Embryonic facial prominence (tissue), 1 donor: ENCODE measurements at regions not wholly inside any gene's neighbourhood (a gene's known extent, or its start where the extent isn't known, plus 50 kb on each side); places are given as distances from the start of the nearest gene placed in this dataset.
"Not testable (repeated sequence)": the region's sequence is repeated elsewhere in the genome, so short reads cannot be mapped to it uniquely, and the experiment has no call there.

Experiments
- DNase-seq: peaks from one replicate; pipeline ENCODE4 v3.0.0-alpha.2; 2016; ENCODE audit errors: extremely low spot score

DNA sequence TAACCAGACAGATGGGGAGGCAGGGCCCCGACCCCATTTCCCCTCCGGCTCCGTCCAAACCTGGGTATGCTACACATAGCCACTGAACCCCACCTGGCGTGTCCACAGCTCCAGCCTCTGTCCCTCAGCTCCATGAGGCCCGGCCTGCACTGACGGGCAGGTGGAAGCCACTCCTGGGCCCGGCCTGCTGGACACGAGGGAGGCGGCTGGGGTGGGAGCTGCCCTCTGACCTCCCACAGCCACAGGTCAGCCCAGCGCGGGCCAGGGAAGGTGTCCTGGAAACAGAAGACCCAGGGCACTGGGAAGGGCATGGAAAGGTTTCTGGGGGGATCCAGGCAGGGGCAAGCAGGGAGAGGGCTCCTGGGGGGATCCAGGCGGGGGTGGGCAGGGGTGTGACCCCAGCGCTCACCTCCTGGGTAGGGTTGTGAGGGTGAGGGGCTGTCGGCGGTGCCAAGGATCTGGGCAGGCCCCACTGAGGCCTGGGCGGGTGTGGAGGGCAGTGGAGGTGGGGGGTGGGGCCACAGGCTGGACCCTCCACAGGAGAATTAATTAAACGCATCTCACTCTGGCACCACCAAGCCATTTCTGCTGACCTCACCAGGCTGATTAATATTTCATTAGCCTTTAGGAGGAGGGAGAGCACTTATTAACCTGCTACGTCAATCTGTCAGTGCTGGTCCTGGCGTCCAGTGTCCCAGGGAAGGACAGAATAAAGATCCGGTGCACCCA, 108.9 kb downstream of the UNCX start:
- no peak for DNase-seq

DNA sequence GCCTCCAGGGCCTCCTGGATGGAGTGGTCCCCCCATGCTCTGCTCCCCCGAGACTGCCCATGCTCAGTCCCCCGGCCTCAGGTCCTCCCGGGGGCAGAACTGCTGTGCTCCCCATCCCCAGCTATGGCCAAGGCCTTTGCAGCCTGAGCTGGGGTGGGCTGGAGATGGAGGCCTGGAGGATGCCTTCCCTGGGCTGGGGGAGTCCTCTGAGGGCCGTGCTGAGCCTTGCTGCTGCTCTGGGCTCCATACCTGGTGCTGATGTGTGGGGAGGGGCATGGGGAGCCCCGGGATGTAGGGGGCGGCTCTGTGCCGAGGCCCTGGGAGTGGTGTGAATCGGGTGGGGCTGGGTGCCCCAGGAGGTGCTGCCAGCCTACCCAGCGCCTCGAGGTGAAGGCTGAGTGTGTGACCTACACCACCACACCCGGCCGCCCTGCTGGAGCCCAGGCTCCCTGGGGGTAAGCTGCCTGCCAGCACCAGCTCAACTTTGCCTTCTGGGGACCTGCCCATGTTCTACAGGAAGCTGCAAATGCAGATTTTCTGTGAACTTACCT, 109.5 kb downstream of the UNCX start:
- no peak for DNase-seq

DNA sequence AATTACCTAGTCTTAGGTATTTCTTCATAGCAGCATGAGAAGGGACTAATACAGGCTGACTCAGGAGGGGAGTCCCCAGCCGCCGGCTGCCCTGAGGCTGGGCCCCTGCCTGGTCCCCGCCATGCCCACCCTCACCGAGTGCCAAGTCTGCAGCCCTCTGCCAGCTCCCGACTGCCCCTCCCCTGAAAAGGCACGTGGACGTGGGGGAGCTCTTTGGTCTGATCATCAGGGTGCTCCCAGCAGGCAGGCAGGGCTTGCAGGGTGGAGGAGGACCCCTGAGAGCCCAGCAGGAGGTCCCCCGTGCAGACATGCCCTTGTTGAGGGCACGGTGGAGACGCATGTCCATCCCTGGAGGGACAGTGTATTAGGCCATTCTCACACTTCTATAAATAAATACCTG, 110.9 kb downstream of the UNCX start:
- DNase-seq: no peak

DNA sequence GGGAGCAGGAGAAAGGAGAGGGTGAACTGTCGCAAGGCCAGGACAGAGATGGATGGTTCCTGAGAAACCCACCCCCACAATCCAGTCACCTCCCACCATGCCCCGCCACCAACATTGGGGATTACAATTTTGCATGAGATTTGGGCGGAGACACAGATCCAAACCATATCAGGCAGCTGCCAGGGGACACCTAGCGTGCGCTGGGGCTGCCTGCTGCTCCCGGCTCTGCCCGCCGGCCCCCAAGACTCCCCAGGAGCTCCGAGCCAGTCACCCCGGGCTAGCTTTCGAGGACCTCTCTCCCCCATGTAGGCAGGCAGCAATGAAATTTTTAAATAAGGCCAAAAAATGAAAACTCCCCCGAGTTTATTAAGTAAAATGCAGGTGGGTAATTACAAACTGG, 111.7 kb downstream of the UNCX start:
- DNase-seq: no peak

DNA sequence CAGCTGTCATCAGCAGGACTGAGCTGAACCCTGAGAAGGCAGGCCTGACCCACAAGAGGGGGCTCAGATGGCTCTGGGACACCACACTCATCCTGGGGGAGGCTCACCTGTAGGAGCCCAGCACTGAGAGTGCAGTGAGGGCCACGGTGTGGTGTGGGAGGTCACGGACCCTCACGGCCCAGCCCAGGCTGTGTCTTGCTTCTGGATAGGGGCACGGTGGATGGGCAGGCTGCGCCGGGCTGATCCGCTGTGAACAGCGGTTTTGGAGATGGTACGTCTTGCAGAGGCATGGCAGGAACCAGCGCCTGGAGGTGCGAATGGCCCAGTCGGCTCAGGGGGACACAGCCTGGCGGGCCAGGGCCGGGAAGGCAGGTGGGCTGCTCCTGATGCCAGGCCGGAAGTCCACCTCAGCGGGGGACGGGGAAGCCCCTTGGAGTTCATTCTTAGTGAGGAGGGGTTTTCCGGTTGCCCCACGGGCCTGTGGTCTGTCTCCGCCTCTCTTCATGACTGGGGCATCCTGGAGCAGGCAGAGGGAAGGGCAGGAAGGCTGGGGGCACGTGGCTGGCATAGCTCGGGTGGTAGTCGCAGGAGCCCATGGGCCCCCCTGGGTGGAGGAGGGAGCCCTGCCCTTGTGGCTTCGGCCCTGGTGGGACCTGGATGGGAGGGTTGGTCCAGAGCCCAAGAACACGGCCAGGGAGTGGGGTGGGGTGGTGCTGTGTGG, 112.5 kb downstream of the UNCX start:
- no peak for DNase-seq

DNA sequence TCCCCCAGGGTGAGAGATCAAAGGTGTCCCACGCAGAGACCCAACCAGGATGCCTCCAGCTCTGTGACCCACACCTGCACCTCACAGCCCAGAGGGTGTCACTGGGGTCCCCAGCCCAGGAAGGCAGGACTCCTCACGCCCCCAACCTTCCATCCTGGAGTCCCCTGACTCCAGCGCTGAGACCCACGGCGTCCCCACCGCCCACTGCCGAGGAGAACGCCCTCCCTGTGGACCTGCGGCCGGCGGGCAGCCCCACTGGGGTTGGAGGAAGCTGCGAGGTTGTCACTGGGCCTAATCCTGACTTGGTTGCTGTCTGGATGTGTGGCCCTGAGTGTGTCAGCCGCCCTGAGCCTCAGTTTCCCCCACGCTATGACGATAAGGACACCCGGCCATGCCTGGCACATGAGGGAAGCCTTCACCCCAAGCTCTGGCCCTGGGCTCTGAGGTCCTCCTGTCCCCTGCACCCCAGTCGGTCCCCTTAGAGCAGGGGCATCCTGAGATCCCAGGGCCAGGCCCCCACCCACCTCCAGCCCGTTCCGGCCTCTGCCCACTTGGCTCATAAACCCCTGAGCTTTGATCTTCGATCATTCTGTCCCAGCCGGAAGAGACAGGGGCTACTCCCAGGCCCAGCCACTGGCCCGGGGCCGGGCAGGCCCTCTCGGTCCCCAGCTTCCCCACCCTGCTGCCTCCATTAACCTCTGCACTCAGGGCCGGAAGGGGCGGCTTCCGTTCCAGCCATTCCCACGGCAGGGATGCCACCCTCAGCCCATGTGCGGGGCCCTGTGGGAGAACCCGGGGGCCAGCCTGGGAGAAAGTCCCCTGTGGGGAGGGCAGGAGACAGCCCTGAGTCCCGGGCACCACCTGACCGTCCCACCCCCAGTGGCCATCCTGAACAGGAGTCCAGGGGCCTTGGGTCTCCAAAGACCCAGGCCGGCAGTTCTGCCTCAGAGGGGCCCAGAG, 113.2 kb downstream of the MICALL2 start:
- no peak for DNase-seq

DNA sequence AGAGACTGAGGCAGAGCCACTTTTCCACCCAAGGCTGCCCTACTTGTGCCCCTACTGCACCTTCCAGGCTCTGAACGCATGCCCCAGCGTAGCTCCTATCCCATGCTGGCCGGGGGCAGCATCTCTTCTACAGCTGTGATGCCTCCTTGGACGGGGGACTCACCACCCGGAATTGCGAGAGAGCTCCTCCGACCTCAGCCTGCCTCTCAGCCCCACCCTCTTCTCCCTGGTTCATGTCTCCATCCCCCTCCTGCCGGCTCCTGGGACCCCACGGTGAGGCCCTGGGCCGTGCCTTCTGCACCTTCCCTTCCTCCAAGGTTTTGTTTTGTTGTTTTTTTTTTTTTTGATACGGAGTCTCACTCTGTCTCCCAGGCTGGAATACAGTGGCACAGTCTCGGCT, 112.4 kb downstream of the MICALL2 start:
- no peak for DNase-seq

DNA sequence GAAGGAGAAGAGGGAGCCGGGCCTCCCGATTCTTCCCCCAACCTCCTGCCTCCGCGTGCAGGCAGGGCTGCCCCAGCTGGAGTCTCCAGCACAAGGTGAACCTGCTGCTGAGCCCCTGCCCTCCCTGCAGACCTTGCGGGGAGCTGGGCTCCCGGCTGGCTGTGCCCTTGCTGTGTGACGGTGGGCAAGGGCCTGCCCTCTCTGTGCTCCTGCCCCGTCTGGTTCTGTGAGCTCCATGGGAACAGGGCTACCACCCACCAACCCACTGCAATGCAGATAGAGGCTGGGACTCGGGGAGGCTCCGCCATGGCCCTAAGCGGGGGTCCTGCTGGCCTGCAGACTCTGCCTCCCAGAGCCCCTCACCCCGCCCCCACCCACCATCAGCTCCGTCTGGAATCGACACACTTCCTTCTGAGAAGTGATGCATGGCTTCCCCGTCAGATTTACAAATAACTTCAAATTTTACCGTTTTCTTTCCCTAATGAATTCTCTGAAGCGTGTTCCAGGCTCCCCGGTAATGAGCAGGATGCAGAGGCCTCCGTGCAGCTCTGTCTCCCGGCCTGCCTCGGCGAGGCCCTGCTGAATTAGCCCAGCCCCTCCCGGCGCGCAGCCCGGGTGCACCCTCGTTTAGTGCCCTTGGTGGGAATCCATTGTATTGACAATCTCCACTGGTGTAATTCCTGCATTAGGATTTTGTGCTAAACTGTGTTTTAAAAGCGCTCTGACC, 111.0 kb downstream of the MICALL2 start:
- no peak for DNase-seq

DNA sequence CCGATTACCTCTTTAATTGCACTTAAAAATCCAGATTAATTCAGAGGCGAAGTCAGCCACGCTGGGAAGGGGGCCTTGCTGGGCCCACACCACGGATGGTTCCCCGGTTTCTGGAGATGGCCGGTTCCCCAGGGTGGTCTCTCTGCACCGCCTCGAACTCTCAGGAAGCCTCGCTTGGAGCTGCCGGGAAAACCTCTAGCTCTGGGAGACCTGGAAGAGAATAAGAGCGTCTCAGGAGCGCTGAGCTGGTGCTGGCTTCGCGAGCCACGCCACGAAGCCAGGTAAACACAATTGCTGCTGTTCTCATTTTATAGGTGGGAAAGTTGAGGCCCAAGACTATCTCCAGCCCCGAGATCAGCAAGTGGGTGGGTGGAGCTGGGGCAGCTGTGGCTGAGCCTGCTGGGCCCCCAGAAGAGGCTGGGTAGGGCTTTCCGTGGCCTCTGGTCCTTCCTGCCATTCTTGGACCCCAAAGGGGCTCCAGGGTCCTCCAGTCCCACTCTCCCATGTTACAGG, 110.4 kb downstream of the MICALL2 start:
- DNase-seq: no peak

DNA sequence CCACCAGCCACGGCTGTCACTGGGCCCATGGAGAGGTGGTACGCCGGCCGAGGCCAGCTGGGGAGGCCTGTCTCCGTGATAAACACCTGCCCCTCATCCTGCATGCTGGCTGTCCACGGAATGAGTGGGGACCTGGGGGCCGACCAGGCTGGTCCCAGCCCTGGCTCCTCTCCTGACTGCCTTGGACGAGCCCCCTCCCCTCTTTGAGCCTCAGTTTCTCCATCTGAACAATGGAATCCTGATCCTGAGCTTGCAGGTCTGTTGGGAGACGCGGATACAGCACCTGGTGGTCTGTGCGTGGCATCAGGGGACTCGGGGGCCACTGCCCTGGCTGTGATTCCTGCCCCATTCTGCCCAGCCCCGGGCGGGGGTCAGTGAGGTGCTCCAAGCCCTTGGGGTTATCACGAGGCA, 109.9 kb downstream of the MICALL2 start:
- DNase-seq: no peak

DNA sequence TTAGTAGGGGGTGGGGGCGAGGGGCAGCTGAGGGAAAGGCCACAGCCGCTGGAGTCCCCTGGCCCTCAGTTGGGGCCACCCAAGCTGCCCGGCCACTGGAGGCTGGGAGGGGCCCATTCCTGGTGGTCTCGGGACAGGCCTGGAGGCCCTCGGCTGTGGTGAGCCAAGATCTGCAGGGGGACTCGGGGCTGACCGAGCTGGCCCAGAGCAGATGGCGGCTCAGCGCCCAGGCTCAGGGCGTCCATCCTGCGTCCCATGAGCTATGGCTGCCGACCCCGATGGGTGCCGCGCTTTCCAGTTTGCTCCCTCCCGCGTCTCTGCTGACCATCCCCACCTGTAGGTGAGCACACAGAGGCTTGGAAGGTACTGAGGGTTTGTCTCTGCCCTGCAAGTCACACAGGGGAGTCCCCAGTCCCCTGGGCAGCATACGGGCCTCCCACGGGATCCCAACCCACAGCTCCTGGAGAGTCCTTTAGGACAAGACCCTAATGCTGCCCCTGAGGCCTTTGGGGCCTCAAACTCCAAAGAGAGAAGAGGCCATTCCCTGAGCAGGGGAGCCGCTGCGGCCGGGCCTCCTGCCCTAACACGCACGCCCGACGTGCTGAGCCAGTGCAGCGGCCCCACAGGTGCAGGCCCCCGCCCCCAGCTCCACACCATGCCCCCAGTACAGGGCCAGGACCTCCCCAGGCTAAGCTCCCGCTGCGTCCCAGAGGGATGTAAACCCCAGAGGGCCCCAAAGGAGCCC, 107.2 kb downstream of the MICALL2 start:
- no peak for DNase-seq

DNA sequence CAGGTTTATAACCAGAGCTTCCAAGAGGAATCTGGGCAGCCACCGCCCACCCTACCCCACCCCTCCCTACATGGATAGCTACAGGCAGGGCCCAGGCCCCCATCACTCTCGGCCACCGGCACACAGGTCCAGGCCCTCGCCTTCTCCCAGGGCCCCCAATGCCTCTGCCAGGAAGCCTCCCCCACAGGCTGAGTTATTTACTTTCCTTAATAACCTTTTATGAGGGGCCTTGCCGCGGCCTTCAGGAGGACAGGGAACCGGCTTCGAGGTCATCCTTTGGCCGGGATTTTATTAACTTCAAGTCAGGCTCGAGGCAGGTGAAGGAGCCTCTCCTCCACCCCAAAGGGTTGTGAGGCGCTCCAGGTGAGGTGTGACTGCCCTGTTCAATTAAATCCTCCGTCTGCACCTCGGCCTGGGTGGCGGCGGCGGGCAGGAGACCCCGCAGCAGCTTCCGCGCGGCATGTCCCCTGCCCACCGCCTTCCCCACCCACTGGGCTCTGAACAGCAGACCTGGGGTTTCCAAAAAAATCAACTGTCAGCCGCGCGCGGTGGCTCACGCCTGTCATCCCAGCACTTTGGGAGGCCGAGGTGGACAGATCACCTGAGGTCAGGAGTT, 106.5 kb downstream of the MICALL2 start:
- no peak for DNase-seq

DNA sequence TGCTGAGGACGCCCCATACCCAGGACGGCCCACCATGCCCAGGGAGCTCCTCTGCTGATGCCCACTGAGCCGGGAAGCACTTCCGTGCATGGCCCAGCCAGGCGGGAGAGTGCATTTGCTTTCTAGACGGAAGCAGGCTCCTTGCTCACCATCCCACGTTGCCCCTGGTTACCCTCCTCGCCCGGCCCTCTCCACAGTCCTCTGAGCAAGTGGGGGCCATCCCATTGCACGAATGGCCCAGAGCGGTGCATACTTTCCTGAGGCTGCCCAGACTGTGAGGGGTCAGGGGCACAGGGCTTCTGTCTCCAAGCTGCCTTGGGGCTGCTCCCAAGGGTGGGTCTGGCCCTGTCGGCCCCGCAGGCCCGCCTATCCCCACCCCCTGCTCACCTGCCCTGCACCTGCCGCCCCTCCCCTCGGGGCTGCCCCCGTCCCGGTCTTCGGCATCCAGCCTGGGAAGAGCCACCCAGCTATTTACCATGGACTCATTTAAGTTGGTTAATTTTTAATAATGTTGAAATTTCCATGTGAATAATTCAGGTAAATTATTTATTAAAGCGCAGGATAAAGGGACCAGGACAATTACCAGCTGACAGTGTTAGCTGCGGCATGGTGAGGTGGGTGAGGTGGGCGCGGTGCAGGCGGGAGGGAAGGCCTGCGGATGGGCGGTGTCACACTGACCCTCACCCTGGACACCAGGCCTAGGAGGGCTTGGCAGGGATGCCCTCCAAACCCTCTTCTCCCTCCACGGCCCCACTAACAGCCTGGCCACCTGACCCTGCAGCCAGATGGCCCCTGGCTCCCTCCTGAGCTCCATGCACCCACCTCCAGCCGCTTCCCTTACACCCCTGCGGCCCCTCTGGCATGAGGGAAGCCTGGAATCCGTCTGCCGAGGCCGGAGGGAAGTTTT, 104.4 kb downstream of the MICALL2 start:
- DNase-seq: no peak

DNA sequence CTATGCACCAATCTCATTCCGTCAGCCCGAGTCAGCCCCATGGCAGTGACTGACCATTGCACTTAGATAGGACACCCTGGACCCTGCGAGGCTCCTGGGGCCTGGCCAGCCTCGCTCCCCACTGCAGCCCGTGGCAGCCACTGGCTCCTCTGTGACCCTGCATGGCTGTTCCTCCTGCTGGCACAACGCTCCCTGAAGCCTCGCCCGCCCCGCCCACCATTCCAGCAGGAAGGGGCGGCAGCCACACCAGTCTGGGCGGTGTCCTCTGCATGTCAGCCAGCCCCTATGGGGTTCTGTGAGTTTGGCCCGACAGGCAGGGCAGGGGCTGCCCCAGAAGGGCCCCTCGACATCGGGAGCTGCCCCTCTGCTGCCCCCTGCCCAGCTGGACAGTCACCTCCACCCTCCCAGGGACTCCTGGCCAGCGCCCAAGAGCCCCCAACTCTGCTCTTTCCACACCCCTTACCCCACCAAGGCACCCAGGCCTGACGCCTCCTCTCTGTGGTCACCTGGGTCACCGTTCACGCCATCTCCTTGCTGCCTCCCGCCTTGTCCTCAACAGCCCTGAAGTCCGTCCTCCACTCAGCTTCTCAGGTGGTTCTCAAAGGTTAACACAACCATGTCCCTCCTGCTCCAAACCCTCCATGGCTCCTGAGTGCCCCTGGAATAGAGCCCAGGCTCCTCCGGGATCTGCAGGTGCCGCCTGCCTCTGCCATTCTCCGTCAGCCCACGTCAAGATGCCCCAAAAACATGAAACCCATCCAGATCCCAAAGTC, 103.5 kb downstream of the MICALL2 start:
- no peak for DNase-seq

DNA sequence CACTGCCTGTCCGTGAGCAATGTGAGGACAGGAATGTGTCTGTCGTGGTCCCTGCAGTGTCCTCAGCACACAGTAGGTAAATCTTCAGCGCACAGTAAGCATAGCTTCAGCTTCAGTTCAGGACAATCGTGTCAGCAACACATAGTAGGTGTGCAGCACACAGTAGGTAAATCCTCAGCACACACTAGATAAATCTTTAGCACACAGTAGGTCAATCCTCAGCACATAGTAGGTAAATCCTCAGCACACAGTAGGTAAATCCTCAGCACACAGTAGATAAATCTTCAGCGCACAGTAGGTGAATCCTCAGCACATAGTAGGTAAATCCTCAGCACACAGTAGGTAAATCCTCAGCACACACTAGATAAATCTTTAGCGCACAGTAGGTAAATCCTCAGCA, 102.4 kb downstream of the MICALL2 start:
- DNase-seq: not testable (repeated sequence)

DNA sequence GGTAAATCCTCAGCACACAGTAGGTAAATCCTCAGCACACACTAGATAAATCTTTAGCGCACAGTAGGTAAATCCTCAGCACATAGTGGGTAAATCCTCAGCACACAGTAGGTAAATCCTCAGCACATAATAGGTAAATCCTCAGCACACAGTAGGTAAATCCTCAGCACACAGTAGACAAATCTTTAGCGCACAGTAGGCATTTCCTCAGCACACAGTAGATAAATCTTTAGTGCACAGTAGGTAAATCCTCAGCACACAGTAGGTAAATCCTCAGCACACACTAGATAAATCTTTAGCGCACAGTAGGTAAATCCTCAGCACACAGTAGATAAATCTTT, 102.0 kb downstream of the MICALL2 start:
- DNase-seq: not testable (repeated sequence)

DNA sequence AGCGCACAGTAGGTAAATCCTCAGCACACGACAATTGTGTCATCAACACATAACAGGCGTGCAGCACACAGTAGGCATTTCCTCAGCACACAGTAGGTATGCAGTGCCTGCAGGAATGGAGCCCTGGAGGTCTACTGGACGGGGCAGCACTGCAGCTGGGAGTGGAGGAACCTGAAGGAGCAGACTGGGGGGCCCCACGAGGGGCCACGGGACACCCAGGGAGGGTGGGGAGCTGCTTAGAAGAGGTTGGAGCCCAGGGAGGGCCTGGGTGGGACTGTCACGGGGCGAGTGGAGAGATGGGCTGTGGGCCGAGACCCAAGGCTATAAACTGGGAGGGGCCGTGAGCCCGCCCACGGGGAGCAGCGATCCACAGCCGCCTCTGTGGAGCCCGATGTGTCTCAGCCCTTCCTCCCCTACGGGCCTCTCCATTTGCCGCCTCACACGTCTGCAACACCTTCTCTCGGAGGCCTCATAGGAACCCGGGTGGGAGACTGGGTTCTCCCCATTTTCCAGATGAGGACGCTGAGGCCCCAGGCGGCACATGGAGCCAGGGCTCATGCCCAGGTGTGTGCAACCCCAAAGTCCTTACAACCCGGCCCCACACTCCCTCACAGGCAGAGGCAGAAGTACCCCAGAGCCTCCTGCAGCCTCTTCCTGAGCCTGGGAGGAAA, 101.5 kb downstream of the MICALL2 start:
- no peak for DNase-seq
